CD4-positive, alpha-beta T cell treated with Interleukin-4 for 1 hour (primary cell): ENCODE measurements at regions not wholly inside any gene's neighbourhood (a gene's known extent, or its start where the extent isn't known, plus 50 kb on each side); places are given as distances from the start of the nearest gene placed in this dataset.
A peak's percentile ranks its signal among the peaks of the same experiment; 100 is the strongest.

Source experiments
- DNase-seq, 2 donors: peaks; one replicate each; pipeline ENCODE4 v3.0.0-alpha.2; 2020 to 2022

DNA sequence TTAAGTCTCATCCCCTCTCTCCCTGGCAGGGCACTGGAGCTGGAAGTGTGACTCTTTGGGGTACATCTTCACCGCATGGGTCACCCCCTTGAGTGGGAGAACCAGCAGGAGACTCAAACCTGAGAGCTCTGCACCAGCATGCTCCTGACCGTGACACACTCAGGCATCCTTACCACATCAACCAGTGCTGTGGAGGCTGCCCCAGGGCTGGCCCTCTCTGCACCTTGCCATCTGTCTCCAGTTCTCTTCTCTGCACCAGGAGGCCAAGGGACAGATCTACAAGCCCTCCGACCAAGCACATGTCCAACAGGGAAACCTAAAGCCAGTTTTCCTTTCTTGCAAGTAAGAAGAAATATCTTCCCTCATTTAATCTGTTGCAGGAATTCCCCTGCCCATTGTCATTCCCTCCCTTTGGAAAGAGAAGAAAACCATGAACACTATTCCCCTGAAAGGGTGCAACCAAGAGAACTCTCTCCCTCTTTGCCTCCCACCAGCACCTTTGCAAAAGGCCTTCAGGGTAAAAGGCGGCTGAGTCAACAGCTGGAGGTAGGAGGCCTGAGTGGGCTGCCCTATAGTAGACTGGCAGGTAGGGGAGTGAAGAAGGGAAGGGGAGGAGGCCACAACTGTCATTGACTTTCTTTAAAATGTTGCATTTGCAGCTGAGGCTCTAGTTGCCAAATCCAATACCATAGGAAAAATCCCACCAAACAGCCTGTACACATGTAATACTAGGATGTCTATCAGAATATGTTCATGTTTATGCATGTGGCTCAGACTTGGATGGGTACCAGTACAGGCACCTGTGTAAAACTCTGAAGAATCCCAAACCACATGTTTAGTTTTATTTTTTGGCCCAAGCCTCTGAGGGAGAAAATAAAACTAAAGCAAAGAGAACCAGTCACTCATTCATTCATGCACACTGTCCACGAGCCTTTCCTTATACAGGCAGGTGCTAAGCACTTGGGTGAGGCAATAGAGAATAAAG, 117.0 kb downstream of the WT1 start:
- DNase-seq, result no peak

GRCh38 chr11:32323814-32324130, 111.6 kb downstream of the WT1 start:
- no peak for DNase-seq

DNA sequence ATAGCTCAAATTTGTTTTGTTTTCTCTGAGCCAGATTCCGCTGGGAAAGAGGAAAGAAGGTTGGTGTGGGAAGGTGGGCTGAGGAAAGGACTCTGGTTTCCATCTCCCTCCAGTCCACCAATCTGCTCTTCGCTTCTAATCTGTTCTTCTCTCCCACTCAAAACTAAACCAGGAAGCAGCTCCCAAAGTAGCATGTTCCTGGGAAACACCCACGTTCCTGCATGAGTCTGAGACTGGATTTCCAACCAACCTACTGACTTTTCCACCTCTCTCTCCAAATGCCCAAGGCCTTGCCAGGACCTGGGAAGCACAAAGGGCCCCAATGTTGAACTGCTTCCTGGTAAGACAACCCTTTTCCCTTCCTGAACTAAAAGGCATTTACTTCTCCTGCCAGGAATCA, 110.2 kb downstream of the WT1 start:
- no peak for DNase-seq

- DNase-seq, result no peak
These were observed 109.6 kb downstream of the WT1 start for GRCh38 chr11:32325725-32326124.

DNA sequence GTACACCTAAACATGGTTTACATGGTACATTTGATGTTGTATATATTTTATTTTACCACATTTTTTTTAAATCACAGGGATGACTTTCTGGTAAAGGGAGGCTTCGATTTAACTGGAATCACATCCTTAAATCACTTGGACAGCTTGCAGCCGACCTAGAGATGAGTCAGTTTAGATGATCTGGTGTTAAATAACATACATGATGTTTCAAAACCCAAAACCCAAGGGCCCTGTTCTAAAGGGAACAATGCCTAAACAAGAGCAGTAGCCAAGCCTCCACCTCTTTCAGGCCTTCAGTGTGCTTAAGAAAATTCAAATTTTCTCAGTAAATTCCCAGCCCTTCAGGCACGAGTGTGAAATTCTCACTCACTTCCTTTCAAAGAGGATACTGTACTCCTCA, 108.8 kb downstream of the WT1 start:
- no peak for DNase-seq

- DNase-seq, result no peak
These were observed 106.9 kb downstream of the WT1 start for GRCh38 chr11:32328392-32328791.

DNA sequence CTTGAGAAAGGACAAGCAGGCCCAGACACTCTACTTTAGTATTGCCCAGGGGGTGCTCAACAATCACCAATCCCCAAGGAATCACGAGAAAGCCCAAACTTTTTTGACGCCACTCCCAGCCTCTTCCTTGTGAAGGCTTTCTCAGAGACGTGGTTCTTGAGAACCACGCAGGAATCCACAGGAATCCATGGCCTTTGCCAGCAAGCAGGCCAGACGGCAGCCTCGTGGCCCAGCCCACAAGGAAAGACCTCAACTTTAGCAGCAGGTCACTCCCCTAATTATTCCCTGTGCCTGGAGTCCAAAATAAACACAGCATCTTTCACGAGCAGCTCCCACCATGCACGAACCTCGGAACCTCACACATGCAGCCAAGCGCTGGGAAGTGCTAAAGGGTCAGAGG, 104.2 kb downstream of the WT1 start:
- DNase-seq, result no peak

DNA sequence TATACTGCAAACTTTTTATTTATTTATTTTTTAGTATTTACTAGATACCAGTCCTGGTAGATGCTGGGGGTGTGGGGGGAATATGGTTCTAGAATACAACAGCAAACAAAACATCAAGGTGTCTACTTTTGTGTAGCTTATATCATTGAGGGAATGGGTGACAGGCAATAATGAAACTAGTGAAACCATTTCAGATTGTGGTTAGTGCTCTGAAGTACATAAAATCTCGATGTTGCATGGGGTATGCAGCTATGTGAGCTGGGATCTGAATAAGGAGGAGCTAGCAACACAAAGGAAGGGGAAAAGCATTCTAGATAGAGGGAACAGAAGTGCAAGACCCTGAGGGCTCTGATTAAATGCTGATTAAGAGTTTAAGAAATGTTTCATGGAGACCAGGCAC, 103.5 kb downstream of the WT1 start:
- no peak for DNase-seq

GRCh38 chr11:32332990-32333319, 102.4 kb downstream of the WT1 start:
- DNase-seq, result no peak

DNA sequence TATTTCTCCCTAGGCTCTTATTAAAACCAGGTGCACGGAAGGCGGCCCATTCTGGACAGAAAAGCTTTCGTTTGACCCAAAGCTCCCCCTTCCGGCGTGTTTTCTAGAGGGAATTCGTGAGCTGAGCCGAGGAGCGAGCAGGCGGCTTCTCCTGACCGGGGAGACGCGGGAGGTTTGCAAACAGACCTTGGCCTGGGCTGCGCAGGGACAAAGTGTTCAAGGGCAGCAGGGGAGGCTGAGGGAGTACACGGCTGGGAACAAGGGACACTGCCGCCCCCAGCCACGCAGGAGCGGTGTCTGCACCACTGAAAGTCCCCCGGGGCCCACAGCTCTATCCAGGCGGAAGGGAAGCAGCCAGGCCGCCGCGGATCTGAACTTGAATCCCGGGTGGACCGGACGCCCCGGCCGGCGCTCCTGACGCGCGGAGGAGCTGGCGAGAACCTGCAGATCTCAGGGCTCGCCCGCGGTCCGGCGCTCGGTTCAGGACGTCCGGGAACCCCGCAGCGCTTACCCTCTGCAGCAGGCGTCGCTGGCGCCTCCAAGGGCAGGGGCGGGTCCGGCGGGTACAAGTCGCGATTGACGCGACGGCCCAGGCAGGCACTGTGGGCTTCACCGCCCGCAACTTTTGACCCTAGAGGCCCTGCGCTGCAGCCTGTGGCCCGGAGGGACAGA, 101.9 kb downstream of the WT1 start:
- peak; percentile 6 to 12 for DNase-seq

DNA sequence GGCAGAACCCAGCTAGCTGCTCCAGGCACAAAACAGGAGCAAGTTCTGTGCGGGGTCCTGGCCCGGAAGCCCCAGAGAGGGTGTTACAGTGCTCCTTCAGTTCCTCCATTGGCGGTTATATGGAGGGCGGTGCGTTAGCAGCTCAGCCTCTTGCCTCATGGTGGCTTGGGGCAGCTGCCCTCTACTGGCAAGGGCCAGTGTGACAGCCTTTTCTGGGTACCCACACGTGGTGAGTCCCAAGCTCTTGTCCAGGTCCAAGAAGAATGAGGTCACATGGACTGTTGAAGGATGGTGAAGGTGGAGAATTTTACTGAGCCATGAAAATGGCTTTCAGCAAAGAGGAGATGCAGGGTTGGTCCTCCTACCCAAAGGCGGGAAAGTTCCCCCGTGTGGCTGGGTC, 100.5 kb downstream of the WT1 start:
- no peak for DNase-seq
